GM19438 (cell line): ENCODE measurements at regions not wholly inside any gene's neighbourhood (a gene's known extent, or its start where the extent isn't known, plus 50 kb on each side); places are given as distances from the start of the nearest gene placed in this dataset.
"Not testable (repeated sequence)": the region's sequence is repeated elsewhere in the genome, so short reads cannot be mapped to it uniquely, and the experiment has no call there.

ENCODE experiments used
- ATAC-seq: cut with Tn5 transposase; IDR thresholded peaks from one replicate; pipeline ENCODE4 v1.9.1; 2021; ENCODE audit warnings: low read depth; ENCODE audit not compliant: unreplicated experiment

DNA sequence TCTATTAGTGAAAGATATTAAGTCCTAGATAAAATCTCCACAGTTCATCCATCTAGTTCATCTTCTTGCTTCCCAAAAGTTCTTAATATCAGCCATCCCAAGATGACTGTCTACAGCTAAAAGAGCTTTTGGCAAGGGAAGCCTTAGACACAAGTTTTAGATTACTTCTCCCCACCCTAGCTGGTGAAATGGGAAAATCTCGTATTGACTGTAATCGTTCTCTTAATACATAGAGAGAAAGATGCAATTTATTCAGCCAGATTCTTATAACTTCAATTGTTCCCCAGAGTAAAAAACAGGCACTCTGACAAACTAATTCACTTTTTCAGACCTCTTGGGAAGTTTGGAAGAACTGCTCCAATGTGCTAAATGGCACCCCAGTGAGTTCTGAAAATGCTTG, 1439.6 kb upstream of the C9orf72 start:
- no peak for ATAC-seq

DNA sequence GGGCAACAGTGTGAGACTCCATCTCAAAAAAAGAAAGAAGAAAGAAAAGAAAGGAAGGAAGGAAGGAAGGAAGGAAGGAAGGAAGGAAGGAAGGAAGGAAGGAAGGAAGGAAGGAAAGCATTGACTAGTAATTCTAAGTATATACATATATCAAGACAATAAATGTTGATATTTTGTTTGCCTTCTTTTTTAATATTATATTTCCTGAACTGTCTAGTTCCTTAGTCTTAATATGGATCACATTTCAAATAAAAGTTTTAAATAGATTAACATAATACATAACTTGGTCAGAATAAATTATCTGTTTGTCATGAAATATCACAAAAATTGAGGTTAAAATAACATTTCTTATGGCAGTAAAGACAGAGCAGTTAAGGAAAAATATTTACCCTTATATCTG, 1448.4 kb upstream of the C9orf72 start:
- no peak for ATAC-seq

DNA sequence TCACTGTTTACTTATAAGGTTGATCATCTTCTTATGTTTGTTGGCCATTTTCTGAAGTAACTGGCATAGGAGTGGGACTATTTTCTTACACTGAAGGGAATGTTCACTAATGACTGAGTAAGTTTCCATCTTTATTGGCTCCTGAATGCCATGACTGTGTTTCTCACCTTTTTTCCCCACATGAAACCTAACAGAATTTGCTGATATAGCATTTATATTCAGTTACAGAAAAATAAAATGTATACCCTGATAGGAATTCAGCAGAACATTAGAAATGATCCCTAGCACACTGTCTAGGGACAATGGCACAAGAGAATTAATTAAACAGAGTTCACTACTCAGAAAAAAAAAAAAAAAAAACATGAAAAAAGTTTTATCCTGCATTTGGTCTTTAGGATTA, 1465.1 kb upstream of the C9orf72 start:
- no peak for ATAC-seq

DNA sequence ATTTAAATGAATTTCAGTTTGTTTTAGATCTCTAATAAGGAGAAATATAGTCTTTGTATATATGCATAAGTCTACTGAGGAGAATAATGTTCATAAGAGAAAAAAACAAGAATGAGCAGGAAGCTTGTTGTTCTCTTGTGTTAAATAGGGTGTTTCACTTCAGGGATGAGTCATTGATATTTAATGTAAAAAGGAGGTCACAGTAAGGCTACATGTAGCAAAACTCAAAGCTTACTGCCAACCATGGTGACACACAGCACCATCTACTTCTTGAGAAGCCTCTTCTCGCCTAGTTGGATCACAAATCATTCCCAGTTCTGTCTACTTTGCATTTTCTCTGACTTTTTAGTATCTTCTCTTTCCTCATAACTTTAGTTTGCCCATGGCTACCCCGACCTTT, 1466.0 kb upstream of the C9orf72 start:
- ATAC-seq: no peak

DNA sequence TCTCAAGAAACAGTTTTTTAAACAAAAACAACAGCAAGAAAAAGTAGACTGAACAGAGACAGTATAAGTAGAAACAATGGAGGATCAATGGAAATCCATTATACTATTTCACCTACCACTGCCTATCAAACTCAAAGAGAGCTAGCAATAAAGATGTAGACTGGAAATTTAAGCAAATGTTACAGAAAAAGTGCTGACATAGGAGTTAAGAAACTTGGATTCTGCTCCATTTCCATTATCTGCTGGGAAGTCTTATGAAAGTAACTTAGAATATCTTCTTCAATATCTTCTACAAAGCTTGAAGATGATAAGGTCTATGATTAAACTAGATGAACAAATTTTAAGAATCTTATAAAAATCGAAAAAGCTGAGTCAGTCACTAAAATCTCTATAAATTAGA, 1469.8 kb upstream of the C9orf72 start:
- no peak for ATAC-seq

DNA sequence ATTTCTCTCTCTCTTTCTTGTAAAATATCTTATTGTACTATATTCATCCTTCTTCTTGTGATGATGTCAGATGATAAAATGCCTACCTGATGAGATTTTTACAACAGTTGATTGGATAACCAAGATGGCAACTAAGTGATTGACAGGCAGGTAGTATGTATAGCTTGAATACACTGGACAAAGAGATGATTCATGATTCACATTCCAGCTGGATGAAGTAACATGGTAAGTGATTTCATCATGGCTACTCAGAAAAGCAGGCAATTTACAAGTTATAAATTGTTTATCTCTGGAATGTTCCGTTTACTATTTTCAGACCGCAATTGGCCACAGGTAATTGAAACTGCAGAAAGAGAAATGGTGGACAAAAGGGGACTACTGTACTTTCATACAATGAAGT, 1471.7 kb upstream of the C9orf72 start:
- ATAC-seq: no peak

DNA sequence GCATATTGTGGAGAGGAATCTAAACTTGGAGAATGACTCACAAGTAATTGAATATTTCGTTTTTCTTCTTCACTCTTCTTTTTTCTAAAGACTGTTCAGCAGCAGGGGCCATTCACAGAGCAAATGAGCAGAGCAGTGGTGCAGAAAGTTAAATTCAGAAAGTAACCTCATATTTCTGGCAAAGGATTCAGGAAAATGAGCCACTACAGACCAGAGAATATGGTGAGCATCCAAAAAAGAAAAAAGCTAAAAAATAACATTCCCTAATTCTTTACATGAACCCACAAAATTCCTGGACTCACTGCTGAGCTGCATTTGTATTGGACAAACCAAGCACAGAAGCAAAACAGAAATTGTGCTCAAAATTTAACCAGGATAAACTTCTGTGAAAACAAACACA, 1486.8 kb upstream of the C9orf72 start:
- no peak for ATAC-seq

DNA sequence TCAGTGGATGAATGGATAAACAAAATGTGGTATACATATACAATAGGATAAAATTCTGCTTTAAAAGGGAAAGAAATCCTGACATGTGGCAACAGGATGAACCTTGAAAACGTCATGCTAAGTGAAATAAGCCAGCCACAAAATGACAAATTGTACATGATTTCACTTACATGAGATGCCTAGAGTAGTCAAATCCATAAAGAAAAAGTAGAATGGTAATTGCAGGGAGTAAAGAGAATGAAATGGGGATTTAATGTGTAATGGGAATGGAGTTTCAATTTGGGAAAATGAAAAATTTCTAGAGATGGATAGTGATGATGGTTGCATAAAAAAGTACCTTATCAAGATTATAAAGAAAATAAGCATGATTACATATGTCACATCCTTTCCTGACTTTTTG, 1489.2 kb upstream of the C9orf72 start:
- no peak for ATAC-seq

DNA sequence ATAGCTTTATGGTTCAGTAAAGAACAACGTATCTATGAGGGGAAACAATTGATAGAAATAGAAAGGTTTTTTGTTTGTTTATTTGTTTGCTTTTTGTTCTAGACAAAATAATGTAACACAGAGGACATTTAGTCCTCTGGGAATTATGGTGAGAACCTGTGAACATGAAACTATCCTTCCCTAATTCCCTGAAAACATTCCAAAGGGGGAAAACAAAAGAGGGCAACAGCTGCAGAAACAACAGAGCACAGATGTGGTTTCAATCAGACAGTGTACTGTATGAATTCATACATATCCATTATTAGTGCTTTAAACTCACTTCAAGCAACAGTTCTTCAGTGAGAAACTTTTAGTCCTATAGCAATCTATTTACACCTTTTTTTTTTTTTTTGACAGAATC, 1489.8 kb upstream of the C9orf72 start:
- no peak for ATAC-seq

DNA sequence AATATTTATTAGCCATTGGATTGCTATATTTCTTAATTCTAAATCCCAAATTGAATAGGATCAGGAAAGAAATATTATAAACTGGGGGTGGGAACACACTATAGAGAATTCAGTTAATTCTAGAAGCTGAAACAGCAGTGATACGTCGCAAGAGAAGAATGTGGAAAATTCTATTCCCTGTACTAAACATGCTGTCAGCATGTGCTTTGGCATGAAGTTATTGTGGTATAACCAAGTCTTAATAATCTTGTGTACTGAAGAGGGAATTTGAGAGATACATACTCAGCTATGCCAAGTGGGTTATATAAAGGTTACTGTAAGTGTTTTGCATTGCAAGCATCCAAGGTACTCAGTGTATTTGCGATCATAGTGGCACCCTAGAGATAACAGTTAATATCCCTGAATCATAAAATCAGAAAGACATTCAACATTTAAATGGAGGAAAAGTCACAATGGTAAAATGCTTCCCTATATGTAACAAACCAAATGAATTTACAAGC, 1492.9 kb upstream of the C9orf72 start:
- ATAC-seq: no peak

DNA sequence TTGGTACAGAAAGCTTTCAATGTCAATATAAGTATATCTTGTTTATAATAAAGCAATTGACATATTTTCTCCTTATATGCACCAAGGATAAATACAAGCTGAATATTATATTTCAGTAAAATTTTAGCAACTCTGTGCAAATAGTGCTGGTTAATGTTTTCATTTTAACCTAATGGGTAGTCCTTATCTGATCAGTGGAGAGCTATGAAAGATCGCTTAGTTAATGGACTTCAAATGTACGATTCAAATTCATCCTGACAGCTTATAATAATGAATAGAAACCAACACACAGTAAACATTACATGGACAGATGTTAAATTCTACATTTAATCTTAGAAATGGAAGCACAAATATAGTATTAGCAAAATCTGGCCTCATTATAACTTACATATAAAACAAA, 1495.2 kb upstream of the C9orf72 start:
- no peak for ATAC-seq

DNA sequence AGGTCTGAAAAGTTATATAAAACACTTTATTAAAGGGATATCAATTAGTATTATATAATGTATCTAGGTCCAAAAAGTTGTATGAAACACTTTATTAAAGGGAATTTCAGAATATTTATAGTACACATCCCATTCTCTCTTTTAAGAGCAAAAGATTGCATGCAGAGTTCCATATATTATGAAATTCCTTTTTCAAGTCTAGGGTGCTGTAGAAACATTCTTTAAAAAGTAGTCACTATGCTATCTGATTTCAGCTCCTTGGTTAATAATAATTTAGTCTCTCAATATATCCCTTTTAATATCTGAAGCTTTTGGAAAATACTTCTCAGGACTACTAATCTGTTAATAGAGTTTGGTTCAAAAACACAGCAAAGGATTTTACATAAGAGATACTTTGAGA, 1496.1 kb upstream of the C9orf72 start:
- no peak for ATAC-seq

DNA sequence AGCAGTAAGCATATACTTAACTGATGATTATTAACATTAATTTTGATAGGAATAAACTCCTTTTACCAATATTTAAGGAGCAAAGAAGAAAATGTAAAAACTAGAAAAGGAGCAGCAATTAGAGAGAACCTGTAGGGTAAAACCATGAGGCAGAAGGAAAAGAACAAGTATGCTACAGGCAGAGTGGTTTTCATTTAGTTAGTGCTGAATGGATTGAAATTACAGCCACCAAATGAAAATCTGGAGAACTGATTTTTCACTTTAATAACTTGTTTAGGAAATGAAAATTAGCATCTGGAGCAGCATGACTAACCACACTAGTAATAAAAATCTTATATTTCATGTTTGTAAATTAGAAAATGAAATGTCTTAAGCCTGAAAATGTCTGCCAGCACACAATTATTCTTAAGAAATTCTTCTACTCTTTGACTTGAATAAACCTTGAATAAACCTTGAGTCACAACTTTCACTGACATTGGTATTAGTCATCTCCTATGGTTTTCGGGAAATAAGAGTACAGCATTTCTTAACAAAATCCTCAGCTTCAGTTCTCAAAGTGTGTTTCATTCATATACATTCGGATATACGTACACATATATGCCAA, 1504.9 kb upstream of the C9orf72 start:
- no peak for ATAC-seq

DNA sequence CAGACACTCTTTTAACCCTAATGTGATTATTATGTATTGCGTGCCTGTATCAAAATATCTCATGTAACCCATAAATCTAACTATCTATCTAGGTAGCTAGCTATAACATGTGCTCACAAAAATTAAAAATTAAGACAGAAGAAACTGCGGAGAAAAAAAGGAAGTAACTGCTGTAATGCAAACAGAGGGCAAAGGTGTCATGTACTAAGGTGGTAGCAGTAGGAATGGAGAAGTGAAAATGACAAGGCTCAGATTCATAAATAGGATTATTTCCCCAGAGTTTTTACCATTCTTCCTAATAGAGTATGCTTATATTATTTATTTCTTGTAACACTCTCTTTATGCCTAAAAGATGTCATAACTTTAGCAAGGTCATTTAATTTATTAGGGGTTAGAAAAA, 1527.5 kb upstream of the C9orf72 start:
- no peak for ATAC-seq

DNA sequence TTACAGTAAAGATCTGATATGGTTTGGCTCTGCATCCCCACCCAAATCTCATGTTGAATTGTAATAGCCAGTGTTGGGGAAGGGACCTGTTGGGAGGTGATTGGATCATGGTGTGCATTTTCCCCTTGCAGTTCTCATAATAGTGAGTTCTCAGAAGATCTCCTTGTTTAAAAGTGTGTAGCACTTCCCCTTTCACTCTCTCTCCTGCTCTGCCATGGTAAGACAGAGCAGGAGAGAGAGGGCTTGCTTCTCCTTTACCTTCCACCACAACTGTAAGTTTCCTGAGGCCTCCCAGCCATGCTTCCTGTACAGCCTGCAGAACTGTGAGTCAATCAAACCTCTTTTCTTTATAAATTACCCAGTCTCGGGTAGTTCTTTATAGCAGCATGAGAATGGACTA, 1530.9 kb upstream of the C9orf72 start:
- ATAC-seq: not testable (repeated sequence)

DNA sequence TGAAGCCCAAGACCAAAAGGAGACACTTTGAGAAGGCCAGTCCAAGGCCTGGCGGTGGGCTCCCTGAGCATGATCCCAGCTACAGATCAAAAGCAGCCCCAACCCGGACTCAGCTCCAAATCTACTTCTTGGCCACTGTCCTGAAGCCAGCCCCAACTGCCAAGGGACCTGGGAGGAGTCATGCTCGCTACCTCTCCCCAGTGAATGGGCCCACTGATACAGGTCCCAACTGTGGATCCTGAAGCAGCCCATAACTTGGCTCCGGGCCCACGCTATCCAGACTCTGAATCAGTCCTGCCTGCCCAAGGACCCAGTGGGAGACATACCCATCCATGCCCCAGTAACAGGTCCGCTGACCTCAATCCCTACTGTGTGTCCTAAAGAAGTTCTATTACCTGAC, 1545.3 kb upstream of the C9orf72 start:
- no peak for ATAC-seq

DNA sequence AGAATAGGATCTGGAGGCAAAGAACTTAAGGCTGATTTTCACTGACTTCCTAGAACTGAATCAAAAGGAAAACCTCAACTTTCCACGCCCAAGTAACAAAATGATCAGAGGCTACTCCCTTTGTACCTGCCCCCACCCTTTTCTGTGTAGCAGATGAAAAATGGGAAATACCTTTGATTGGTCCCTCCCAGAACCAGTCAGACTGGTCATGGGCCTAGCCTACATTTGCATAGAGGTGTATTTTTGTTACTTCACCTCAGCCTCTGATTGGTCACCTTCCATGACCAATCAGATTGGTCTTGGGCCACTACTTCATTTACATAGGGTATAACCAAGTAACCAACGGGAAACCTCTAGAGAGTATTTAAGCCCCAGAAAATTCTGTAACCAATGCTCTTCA, 1553.5 kb upstream of the C9orf72 start:
- no peak for ATAC-seq

DNA sequence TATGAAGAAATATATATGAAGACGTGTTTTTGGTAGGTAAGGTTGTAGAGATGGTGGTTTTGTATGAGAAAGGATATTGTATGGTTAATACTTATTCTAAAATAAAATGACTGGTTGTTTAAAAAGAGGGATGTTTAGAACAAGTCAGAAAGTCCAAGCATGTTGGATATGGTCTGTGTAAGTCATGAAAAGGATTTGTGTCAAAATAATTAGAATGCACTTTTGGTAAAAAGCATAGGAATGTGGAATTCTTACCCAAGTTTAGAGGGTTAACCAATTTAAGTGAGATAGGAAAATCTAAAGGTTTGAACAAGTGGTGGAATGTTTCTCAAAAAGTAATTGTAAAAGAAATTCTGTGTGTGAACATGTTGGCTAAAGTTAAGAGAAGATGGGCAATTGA, 1556.5 kb upstream of the C9orf72 start:
- ATAC-seq: no peak

DNA sequence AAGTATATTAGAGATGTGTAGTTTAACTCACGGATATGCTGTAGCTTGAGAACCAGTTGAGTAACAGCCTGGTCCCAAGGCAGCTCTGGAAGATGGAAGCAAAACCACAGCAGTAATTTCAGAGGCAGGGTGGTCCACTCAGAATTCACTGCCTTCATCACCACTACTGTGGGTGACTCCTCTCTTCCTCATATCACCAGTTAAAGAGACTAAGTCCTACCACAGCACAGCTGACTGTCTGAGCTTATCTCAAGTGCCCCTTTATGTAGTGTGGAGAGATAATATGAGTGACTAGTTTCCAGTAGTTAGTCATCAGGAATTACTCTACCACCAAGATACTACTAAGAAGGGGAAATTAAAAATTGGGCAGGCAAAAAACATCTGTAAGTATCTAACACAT, 1571.2 kb upstream of the C9orf72 start:
- ATAC-seq: no peak

DNA sequence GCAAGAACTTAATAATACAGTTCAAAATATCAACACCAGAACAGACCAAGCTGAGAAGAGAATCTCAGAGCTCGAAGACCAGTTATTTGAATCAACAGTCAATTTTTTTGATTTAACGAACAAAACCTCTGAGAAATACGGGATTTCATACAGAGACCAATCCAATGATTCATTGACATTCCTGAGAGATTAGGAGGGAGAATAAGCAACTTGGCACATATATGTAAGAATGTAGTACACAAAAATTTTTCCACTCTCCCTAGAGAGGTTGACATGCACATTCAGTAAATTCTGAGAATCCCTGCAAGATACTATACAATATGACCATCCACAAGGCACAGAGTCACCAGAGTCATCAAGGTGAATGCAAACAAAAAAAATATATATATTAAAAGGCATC, 1577.3 kb upstream of the C9orf72 start:
- ATAC-seq: no peak

DNA sequence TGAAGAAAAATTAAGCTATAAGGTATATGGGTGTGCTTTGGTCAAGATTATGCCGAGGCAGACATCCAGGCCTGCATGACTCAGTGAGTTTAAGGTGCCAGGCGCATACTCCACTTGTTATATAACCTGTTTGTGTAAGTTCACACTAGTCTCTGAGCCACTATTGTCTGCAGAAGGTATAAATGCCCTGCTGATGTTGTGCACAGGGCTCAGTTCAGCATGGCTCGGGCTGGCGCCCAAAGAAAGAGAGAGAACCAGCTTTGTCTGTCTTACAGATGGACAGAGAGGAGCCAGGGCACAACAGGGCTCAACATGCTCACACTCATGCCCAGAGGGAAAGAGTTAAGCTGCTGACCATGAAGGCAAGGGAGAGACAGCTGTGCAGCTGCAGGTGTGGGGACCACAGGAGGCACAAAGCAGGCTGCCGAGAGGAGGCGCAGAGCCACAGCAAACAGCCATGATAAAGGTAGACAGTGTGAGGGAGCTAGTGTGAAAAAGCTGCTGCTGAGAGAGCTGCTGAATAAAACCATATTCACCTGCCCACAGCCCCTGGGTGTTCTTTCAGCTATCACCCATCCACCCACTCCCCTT, 1587.6 kb upstream of the C9orf72 start:
- no peak for ATAC-seq

DNA sequence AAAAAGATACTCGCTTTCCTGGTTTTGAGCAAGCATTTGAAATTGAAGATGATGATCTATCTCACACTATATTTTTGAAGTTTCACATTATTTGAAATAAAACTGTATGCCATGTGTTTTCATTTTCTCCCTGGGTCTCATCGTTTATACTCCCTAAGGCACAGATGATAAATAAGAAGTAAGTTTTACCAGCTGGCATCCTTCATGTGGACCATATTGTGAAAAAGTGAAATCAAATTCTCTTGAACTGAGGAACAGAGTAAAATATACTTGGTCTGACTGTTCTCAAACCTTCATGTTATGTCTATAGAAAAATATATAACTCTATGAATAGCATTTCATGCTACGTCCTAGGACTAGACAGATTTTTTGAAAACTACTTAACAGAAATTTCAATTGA, 1600.9 kb upstream of the C9orf72 start:
- ATAC-seq: no peak

DNA sequence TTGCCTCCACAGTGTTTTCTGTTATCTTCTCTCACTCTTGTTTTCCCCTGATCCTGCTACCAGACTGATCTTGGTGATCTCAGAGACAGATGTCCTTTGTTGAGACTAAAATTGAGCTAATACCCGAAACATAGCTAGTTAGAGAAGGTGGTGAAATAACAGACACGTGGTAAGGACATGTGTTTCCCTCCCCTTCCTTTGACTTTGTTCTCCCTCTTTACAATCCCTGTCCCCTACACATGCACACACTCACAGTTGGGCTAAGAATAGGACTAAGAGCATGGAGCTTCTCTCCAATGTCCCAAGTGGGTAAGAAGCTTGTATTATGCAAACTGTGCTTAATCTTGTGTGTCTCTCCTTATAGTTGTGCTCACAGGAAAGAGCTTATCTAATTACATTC, 1603.0 kb upstream of the C9orf72 start:
- no peak for ATAC-seq
